Stimulated activated CD8-positive, alpha-beta memory T cell treated with anti-CD3 and anti-CD28 coated beads, Interleukin-15, amount 100 ng/mL, for 48 hours (primary cell): ENCODE measurements at regions not wholly inside any gene's neighbourhood (a gene's known extent, or its start where the extent isn't known, plus 50 kb on each side); places are given as distances from the start of the nearest gene placed in this dataset.
"Not testable (repeated sequence)": the region's sequence is repeated elsewhere in the genome, so short reads cannot be mapped to it uniquely, and the experiment has no call there.

Source experiments
- DNase-seq, 2 donors: peaks; one replicate each; pipeline ENCODE4 v3.0.0-alpha.2; 2020; ENCODE audit warnings: low read depth in 2 of 2

DNA sequence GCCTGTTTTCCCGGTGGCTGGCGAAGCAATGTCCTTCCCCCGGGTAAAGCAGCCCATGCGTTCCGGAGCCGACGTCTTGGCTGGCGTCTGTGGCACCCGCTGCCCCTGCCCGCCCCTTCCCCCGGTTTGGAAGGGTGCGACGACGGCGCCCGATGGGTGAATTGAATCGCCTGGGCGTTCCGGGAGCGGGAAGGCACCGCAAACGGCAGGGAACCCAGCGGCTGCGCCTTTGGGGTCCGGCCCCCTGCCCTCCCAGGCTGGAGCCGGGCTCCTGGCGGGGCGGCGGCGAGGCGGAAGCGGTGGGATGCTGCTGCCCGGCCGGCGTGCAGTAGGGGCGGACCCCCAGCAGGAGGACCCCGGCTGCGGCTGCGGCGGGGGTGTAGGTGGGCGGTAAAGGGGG is 123.6 kb upstream of the RHOU start:
- not testable (repeated sequence) for DNase-seq

DNA sequence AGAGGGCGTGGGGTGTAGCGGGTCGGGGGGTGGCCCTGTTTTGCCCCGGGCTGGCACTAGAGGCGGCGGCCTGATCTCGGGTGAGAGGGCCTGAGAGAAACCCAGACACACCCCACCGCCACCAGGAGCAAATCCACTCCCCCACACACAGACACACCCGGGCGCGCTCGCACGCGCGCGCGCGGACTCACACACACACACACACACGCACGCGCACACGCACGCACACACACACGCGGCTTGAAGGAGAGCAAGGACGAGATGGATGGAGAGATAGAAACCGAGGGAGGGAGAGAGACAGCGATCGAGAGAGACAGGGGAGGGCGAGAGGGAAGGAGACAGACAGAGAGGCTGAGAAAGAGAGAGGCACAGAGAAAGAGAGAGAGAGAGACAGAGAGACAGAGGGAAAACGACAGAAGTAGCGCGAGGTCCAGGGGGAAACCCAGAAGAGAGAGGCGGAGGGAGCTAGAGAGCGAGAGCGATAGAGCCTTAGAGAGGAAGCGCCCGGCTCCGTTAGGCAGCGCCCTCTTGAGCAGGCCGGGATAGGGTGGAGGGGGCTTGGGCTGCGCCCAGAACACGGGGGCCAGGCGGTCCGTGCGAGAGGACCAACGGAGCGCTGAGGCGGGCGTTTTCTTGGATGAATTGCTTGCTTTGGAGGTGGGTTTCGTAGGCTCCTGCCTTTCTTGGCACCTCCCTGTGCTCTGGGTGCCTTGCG is 113.1 kb upstream of the RHOU start:
- not testable (repeated sequence) for DNase-seq

DNA sequence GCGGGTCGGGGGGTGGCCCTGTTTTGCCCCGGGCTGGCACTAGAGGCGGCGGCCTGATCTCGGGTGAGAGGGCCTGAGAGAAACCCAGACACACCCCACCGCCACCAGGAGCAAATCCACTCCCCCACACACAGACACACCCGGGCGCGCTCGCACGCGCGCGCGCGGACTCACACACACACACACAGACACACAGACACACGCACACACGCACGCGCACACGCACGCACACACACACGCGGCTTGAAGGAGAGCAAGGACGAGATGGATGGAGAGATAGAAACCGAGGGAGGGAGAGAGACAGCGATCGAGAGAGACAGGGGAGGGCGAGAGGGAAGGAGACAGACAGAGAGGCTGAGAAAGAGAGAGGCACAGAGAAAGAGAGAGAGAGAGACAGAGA is 108.8 kb upstream of the RHOU start:
- DNase-seq, result not testable (repeated sequence)

- DNase-seq, result not testable (repeated sequence)
These were observed 102.4 kb upstream of the RHOU start for GRCh38 chr1:228632858-228633257.

- not testable (repeated sequence) for DNase-seq
These were observed 100.0 kb upstream of the RHOU start for GRCh38 chr1:228635304-228635703.

DNA sequence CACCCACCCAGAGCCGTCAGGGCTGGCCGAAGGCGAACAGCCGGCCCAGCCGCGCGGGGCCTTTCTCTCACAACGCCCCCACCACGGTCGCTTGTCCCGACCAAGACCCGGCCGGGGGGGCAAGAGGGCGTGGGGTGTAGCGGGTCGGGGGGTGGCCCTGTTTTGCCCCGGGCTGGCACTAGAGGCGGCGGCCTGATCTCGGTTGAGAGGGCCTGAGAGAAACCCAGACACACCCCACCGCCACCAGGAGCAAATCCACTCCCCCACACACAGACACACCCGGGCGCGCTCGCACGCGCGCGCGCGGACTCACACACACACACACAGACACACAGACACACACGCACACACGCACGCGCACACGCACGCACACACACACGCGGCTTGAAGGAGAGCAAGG is 97.8 kb upstream of the RHOU start:
- DNase-seq, result not testable (repeated sequence)

GRCh38 chr1:228646717-228647522 is 88.4 kb upstream of the RHOU start:
- DNase-seq, result no peak

DNA sequence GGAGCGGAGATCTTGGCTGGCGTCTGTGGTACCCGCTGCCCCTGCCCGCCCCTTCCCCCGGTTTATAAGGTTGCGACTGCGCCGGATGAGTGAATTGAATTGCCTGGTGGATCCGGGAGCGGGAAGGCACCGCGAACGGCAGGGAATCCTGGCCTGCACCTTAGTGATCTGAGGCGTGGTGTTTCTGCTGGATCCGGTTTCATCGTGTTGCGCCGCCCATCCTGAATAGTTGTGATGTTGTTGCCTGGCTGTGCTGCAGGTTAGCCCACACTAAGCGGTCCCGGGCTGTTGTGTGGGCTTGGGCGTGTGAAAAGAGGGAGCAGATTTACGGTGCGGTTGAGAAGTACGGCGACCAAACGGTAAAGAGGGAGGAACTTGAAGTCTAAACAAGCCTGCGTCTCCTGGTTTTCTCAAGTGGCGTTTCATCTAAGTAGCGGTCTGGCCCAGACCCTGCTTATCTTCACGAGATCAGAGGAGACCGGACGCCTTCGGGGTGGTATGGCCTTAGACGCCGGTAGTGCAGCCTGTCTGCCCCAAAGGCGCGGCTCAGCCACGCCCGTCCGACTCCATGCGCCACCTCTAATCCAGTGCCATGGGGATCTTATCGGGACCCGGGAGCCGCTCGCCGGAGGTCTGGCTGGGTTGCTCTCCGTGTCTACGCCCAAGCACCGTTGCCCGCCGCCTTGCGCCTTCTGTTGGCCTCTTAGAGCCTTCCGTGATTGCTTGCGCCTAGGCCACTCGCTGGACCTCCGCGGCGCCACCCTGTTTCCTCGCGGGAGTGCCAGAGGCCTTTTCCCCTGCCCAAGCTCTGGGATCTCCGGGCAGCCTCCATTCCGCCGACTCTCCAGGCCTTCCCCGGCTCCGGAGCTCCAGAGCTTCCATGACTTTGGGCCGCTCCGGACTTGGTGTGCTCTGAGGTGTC is 87.5 kb upstream of the RHOU start:
- DNase-seq, result no peak

DNA sequence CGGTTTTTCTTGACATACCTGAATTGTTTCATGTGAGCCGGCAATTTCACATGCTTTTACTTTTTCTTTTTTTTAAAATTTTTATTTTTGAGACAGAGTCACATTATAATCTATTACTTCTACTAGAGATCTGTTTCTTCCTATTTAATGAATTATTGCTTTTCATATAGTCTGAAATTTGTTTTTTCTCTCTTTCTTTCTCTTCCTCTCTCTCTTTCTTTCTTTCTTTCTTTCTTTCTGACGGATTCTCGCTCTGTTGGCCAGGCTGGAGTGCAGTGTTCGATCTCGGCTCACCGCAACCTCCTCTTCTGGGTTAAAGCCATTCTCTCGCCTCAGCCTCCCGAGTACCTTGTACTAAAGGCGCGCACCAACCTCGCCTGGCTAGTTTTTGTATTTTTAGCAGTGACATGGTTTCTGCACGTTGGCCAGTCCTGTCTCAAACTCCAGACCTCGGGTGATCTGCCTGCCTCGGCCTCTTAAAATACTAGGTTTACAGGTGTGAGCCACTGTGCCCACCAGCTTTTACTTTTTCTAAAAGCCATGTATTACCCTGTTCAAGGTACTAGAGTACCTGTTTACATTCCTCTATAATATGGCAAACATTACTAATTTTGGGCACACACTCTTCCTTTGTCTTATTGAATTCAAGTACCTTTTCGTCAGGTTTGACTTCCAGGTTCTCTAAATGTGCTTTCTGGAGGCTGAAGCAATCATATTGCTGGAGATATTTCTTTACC is 86.5 kb upstream of the RHOU start:
- no peak for DNase-seq

DNA sequence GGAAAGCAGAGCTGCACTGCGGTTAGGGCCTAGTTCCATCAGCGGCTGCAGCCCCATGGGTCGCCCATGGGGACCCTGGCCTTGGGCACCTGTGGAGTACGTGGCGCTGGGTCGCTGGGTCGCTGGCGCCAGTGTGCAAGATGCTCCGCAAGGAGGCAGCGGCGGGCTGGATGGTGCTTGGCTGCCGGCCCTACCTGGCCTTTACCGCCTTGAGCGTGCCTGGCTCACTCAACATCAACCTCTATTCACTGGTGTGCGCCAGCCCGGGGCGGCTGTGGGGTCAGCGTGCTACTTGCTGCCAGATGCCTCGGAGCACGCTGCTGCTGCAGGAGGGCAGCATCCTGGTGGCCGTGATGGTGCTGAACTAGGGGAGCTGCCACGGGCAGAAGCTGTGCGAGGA is 85.1 kb upstream of the RHOU start:
- DNase-seq, result no peak

- DNase-seq, result no peak
These were observed 84.3 kb upstream of the RHOU start for GRCh38 chr1:228650946-228651345.

DNA sequence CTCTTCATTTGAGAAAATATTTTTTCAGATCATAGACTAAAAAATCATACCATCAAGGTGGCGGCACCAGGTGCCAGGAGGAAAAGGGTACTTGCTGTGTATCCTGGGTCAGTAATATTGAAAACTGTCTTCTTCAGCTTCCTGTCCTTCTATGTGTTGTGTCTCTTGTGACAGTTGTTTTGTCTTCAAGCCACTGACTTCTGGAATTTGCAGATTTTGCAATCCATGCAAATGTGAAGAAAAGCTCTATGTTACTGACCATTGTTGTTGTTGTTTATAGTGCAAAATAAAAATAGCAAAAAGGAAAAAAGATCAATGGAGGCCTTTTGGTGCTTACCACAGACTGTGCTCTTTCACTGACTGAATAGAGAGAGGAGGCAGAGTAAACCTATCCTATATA is 83.2 kb upstream of the RHOU start:
- no peak for DNase-seq

DNA sequence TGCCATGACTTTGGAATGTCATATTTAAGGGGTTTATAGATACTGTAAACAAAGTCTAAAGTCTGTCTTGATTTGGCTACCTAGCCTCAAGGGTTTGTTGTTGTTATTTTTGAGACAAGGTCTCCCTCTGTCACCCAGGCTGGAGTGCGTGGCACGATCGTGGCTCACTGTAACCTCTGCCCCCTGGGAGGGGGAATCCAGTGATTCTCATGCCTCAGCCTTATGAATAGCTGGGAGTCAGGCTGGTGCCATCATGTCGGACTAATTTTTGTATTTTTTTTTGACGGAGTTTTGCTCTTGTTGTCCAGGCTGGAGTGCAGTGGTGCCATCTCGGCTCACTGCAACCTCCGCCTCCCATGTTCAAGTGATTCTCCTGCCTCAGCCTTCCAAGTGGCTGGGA is 82.2 kb upstream of the RHOU start:
- DNase-seq, result not testable (repeated sequence)

DNA sequence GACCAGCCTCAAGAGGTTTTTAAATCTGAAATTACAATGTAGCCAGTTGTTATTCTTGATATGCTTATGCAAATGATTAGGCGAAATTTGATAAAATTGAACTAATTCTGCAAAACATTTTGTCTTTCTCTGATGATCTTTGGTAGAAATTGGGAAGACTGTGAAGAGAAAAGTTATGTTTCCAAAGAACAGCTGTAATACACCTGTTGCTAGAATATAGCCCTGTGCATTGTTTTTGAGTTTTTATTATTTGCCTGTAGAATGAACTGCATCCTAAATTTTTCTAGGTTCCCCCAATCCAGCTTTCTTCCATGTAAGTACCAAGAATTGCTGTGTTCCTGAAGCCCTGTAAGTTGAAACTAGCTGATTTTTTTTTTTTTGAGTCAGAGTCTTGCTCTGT is 81.5 kb upstream of the RHOU start:
- no peak for DNase-seq

DNA sequence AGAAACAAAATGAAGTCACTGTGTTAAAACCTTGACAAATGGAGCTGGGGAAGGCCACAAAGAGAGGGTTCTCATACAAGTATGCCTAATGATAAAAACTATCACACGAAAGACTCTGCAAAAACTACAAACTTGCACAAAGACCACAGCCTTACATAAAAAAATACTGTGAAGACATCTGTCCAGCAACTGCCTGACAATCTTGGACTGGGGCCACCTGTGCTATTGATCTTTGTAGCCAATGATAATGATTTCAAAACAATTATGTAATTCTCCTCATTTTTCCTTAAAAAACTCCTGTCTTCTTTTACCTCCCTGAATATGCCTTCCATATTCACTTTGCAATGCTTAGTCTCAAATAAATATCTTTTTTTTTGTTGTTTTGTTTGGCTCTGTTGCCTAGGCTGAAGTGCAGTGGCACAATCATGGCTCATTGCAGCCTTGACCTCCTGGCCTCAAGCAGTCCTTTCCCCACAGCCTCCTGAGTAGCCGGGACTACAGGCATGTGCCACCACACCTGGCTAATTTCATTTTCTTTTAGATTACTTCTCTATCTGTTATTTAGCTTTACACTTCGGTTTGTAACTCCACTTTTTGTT is 79.4 kb upstream of the RHOU start:
- no peak for DNase-seq

GRCh38 chr1:228662007-228662689 is 73.1 kb upstream of the RHOU start:
- not testable (repeated sequence) for DNase-seq

DNA sequence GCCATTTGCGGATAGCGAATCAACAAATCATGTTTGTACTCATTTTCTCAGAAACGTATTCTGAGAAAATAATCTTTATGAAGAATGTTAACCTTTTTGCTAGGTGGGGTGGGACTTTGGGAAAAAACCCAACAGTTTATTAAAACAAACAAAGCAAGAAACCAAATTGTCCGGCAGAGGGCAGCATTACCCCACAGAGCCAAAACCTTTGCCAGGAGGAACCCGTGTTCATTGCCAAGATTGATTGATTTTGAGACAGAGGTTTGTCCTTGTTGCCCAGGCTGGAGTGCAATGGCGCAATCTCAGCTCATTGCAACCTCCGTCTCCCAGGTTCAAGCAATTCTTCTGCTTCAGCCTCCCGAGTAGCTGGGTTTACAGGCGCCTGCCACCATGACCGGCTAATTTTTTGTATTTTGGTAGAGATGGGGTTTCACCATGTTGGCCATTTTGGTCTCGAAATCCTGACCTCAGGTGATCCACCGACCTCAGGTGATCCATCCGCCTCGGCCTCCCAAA is 70.8 kb upstream of the RHOU start:
- peak; percentile 39 to 43 for DNase-seq

- no peak for DNase-seq
These were observed 68.3 kb upstream of the RHOU start for GRCh38 chr1:228666686-228667623.
